IPS-NIHi7 (cell line): ENCODE measurements at regions not wholly inside any gene's neighbourhood (a gene's known extent, or its start where the extent isn't known, plus 50 kb on each side); places are given as distances from the start of the nearest gene placed in this dataset.
"Not testable (repeated sequence)": the region's sequence is repeated elsewhere in the genome, so short reads cannot be mapped to it uniquely, and the experiment has no call there.

Source experiments
- DNase-seq: peaks from one replicate; pipeline ENCODE4 v3.0.0; 2012; ENCODE audit warnings: mixed read lengths; ENCODE audit errors: extremely low spot score

- not testable (repeated sequence) for DNase-seq
Measured at GRCh38 chrX:128000033-128000432, 52.2 kb downstream of the ACTRT1 start.

DNA sequence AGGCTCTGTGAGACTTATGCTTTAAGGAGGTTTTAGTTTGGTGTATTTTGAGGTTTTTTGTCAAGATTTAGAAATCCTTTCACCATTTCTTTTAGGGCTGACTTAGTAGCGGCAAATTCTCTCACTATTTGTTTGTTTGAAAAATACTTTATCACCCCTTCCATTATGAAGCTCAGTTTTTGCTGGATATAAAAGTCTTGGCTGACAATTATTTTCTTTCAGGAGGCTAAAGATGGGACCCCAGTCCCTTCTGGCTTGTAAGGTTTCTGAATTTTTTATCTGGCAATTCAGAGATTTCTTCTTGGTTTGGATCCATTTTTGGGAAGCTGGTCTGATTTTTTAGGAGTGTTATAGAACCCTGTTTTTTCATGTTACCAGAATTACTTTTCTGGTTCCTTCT is 88.5 kb downstream of the ACTRT1 start:
- no peak for DNase-seq

DNA sequence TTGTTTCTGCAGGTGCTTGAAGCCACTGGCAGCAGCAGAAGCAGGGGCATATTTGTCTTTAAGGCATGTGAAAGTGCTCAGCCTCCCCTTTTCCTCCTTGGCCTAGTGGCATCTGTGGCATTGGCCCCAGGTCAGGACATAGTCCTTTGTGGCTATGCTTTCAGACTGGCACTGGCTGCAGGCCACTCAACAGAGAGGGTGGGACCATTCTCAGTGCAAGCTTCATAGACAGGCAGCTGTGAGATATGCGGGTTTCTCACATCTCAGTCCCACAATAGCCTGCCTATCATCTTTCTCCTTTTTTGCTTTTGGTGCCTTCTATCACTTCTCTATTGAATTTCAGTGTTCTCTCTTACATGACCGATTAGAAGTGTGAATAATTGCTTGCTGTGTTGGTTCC is 104.8 kb downstream of the ACTRT1 start:
- DNase-seq, result no peak

- peak; percentile 20 for DNase-seq
Measured at GRCh38 chrX:127943571-127943970, 108.6 kb downstream of the ACTRT1 start.

DNA sequence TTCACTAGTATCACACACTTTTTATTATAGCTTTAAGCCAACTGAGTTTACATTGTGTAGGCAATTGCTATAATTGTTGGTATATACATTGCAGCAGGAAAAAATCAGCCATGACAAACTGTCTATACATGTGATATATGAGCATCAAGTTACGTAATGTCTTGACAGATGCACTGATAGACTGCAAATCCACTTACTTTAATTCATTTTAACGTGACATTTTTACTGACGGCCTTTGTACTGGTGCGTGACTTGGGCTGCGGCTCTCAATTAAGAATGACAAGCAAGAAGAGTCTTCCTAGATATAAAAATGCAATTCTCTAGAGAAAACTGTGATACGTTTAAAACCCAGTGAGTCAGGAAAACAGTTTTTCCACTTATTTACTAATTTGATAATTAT is 143.8 kb downstream of the ACTRT1 start:
- no peak for DNase-seq

GRCh38 chrX:127888767-127889166 is 163.4 kb downstream of the ACTRT1 start:
- DNase-seq, result no peak

- no peak for DNase-seq
Measured at GRCh38 chrX:127884921-127885320, 167.3 kb downstream of the ACTRT1 start.

DNA sequence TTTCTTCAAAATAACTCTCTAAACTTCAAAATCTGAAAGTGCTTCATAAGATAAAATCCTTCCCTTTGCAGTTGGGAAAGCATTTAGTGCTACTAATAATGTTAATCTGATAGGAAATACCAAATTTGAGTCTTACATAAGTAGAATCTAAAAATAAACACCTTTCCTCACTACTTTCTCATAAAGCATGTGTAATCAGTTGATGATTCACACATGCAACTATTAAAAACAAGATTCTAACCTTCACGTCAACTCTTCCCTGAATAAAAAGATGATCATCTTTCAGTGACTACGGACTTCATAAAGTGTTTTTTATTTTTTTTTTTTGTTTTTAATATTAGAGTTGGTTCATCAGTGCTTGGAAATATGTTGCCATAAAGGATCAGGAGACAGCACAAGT is 172.6 kb downstream of the ACTRT1 start:
- DNase-seq, result no peak

DNA sequence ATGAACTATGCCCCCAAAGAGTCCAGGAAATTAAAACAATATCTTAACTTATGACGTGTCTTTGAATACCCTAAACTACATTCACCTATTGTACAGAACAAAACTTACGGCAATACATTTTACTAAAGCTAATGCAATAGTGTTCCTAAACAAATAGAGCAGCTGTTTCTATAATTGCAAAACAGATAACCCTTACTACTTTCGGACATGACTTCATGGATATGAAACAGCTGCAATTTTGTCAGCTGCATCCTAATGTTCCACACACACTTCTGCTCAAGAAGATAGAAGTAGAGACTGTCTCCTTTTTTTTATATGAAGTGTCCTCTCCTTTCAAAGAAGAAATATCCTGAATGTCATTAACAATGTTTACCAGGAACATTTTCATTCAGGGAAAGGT is 174.9 kb downstream of the ACTRT1 start:
- no peak for DNase-seq

DNA sequence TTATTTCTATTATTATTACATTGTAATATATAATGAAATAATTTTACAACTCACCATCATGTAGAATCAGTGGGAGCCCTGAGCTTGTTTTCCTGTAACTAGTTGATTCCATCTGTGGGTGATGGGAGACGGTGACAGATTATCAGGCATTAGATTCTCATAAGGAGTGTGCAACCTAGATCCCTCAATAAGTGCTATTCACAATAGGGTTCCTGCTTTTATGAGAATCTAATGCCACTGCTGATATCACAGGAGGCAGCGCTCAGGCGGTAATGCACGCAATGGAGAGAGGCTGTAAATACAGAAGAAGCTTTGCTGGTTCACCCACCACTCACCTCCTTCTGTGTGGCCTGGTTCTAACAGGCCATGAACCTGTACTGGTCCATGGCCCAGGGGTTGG is 178.6 kb downstream of the ACTRT1 start:
- no peak for DNase-seq

- not testable (repeated sequence) for DNase-seq
Measured at GRCh38 chrX:127866857-127867256, 185.3 kb downstream of the ACTRT1 start.

DNA sequence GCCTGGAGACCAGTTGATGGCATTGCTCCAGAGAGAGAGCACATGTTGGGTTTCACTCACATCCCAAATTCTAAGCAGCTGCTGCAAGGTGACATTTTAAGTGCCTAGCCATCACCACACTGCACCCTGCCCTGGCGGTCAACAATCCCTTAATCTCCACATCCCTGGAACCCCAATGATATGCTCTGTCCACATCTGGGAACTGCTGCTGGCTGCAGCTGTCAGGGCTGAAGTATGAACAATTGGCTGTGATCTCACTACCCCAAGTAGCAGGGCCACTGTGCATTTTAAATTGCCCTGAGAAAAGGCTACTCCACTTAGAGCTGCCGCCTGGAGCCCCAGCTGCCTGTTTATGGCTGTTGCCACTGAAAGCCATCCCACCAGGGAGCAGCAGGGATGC is 190.6 kb downstream of the ACTRT1 start:
- DNase-seq, result no peak
